ENCODE measurements at regions not wholly inside any gene's neighbourhood (a gene's known extent, or its start where the extent isn't known, plus 50 kb on each side); places are given as distances from the start of the nearest gene placed in this dataset.
"Not testable (repeated sequence)": the region's sequence is repeated elsewhere in the genome, so short reads cannot be mapped to it uniquely, and the experiment has no call there.

GRCh38 chr1:29948581-29948980 is 712.3 kb downstream of the PTPRU start:
- DNase-seq, result no peak

GRCh38 chr1:29946057-29946456 is 709.7 kb downstream of the PTPRU start:
- DNase-seq, result no peak

DNA sequence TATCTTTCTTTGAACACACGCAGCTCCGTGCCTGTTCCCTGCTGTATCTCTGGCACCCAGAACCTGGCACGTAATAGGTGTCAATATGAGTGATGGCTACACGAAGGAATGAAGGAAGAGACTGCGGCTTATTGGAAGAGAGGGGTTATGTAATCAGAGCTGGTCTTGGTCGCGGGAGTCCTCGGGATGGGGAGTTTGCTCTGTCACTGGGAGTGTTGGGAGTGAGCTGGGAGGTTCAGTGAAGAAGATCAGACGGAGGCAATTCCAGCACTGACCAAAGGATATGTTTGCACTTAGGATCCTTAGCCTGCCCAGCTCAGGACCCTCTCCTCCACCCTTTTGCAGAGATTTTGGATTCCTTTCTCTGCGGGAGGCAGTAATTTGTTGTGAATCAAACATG is 709.1 kb downstream of the PTPRU start:
- DNase-seq, result no peak

- DNase-seq, result no peak
Observed at GRCh38 chr1:29944253-29944905, 708.1 kb downstream of the PTPRU start.

DNA sequence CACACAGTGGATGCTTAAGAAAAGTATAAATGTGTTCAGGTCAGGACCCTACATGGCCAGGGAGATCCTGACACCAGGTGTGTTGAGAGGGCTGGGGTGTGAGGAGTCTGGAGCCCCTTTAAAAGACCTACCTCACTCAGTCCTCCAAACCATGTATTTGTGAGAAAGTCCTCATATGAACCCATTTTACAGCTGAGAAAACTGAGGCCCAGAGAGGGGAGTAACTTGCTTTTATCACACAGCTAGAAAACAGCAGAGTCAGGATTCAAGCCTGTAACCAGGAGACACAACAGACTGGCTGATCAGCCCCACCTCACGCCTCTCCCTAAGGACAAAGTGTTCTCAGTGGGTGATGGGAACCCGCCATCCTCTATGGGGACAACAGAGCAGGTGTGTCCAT is 706.7 kb downstream of the PTPRU start:
- no peak for DNase-seq

GRCh38 chr1:29939079-29939478 is 702.8 kb downstream of the PTPRU start:
- DNase-seq, result no peak

- no peak for DNase-seq
Observed at GRCh38 chr1:29937356-29937755, 701.0 kb downstream of the PTPRU start.

DNA sequence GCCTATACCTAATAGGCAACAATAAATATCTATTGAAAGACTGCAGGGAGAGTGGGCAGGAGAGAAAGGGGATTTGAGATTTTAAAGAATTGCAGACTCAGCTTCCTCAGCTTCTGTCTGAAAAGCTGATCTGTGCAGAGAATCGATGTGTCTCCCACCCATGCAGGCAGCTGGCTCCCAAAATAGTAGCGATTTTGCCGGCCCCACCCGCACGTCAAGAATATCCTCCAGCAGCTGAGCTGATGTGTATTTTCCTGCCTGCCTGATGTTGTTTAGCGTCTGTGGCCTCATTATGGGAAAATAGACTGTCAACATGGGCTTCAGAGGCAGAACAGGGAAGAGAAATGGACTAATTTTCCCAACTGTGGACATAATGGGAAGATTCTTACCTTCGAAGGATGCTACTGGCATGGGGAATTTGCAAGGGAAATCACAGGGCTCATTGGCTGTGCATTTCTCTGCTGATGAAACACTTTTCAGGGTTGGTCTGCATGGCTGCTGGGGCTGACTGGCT is 699.8 kb downstream of the PTPRU start:
- DNase-seq, result no peak

DNA sequence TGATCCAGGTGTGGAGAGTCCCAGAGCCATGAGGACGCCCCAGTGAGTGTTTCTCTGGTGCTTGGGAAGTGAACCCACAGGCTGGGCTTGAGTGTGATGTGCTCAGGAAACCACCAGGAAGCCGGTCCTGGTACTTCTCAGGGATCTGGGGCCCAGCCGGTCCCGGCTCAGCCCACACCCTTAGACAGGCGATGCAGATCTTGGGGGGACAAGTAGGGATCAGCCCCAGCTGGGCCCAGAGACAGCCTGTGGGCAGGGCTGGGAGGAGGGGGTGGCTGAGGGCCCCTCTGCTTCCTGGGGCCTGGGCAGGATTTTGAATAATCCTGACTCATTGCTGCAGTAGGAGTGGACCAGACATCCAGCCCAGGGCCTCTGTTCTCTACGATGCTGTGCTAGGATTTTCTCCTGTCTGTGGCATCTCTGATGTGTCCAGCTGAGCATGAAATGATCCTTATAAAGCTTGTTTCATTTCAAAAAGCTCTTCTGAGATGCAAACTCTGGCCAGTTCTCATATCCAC is 698.0 kb downstream of the PTPRU start:
- DNase-seq, result no peak

DNA sequence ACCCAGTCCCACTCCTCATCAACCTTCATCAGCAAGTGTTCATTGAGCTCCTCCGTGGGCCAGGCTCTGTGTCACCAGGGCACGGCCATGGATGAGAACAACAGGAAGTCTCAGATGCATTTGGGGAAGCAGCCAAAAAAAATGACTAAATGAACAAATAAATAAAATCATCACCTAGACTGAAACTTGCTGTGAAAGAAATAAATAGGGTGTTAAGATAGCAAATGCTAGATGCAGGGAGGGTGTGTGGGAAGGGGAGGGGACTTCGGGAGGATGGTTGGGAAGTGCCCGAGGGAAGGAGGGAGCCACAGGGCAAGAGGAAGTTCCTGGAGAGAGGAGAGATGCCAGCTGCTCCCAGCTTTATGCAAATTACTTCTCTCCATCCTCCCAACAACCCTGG is 696.7 kb downstream of the PTPRU start:
- DNase-seq, result no peak

DNA sequence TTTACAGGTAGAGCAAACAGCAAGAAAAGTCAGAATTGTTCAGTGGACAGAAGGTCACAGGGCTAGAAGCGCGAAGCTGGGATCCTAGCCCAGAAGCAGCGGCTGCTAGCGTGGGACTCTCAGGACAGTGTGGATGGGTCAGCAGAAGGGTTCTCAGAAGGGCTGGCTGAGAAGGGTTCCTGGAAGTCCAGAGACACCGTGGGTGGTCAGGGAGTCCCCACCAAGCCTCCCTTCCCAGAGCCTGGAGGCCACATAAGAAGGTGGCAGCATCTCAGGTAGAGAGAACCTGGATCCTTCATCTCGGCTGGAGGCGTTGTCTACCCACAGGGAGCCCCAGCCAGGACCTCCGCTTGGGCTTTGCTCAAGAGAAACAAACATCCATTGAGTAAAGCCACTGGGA is 696.3 kb downstream of the PTPRU start:
- no peak for DNase-seq

- DNase-seq, result no peak
Observed at GRCh38 chr1:29931477-29932175, 695.3 kb downstream of the PTPRU start.

GRCh38 chr1:29925058-29925457 is 688.7 kb downstream of the PTPRU start:
- no peak for DNase-seq

- DNase-seq, result no peak
Observed at GRCh38 chr1:29924017-29924431, 687.7 kb downstream of the PTPRU start.

- DNase-seq, result no peak
Observed at GRCh38 chr1:29921741-29922140, 685.4 kb downstream of the PTPRU start.

GRCh38 chr1:29920784-29921183 is 684.5 kb downstream of the PTPRU start:
- no peak for DNase-seq

DNA sequence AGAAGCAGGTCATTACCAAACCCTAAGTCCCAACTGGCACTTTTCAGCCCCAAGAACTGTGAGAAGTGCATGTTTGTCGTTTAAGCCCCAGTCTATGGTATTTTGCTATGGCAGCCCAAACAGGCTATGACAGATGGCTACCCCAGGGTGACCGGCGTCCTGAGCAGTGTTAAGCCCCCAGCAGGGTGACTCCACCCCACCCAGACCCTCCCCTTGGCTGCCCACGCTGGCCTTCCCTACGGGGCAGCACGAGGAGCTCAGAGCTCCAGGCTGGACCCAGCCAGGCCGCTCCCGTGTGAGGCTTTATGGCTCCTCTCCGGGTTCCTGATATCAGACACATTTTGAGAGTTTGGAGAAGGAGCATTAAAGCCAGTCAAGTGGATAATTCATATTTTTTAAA is 684.0 kb downstream of the PTPRU start:
- DNase-seq, result no peak

DNA sequence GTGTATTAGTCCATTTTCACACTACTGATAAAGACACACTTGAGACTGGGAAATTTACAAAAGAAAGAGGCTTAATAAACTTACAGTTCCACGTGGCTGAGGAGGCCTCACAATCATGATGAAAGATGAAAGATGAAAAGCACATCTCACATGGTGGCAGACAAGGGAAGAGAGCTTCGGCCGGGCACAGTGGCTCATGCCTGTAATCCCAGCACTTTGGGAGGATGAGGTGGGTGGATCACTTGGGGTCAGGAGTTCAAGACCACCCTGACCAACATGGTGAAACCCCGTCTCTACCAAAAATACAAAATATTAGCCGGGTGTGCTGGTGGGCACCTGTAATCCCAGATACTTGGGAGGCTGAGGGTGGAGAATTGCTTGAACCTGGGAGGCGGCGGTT is 682.7 kb downstream of the PTPRU start:
- DNase-seq, result not testable (repeated sequence)

- DNase-seq, result no peak
Observed at GRCh38 chr1:29916656-29917369, 680.5 kb downstream of the PTPRU start.

GRCh38 chr1:29914936-29915335 is 678.6 kb downstream of the PTPRU start:
- no peak for DNase-seq

- DNase-seq, result no peak
Observed at GRCh38 chr1:29912425-29912824, 676.1 kb downstream of the PTPRU start.

DNA sequence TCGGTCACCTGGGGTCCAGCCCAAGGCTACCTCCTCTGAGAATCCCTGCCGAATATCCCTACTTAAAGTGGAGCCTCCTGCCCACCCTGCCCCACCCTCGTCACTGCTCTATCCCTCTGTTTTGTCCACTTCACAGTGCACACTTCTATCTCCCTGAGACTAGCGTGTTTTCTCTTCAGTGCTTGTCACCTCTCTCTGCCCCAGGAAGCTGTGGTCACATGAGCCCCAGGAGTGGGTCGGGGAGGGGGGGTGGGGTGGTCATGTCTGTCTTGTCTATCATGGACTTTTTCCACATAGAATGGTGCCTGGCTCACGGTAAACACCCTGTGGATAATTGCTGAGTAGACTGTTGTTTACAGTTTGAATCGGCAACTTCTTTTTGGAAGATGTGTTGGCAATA is 673.6 kb downstream of the PTPRU start:
- DNase-seq, result no peak

DNA sequence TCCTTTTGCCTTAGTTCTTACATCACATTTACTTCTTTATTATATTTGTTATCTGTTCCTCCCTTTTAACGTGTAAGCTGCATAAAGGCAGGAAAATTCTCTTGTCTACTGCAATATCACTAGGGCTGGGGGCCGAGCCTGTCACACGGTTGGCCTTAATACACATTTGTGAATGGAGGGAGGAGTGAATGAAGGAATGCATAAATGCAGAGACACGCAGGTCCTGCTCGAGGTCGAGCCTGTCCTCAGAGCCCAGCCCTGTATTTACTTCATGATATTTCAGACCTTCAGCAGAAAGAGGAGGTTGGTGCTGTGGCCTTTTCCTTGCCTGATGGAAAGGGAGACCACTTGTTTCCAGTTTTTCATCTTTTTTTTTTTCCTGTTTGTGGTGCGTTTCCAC is 671.3 kb downstream of the PTPRU start:
- no peak for DNase-seq

DNA sequence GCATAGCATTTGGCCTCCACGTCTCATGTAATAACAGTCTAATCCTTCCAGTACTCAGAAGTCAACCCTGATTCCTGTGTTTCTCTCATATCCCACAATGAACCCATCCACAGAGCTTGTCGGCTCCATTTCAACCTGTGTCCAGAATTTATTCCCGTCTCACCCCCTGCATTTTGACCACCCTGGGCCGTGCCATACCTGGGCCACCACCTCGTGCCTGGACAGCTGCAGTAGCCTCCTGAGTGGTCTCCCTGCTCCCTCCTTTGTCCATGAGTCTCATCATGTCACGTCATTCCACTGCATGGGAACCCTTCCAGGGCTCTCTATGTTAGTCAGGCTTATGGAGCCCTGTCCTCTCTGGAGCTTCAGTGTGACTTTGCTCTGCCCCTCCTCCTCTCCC is 670.6 kb downstream of the PTPRU start:
- DNase-seq, result no peak

Measured in activated T-cell treated with anti-CD3 and anti-CD28 coated beads, Interleukin-2, amount 50 U/mL, for 48 hours (primary cell).